ENCODE measurements at regions not wholly inside any gene's neighbourhood (a gene's known extent, or its start where the extent isn't known, plus 50 kb on each side); places are given as distances from the start of the nearest gene placed in this dataset.

DNA sequence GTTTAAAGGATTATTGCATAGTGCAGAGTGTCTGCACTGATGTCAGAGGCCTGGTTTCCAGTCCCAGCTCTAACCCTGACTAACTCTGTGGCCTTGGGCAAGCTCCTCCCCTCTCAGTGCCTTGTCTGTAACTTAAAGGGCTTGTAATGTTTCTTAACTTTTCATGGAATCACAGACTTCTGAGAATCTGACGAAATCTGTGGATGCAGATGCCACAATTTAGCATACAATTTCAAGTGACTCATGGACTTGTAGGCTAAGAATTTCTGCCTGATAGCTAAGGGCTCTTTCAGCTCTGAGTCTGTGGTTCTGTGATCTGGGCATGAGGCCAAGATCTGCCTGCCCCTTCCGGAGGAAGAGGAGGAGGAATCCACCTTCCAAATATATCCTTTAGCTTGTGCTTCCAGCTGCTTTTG lies 236.9 kb downstream of the AR start:
- TF ChIP-seq, protein P1, sequence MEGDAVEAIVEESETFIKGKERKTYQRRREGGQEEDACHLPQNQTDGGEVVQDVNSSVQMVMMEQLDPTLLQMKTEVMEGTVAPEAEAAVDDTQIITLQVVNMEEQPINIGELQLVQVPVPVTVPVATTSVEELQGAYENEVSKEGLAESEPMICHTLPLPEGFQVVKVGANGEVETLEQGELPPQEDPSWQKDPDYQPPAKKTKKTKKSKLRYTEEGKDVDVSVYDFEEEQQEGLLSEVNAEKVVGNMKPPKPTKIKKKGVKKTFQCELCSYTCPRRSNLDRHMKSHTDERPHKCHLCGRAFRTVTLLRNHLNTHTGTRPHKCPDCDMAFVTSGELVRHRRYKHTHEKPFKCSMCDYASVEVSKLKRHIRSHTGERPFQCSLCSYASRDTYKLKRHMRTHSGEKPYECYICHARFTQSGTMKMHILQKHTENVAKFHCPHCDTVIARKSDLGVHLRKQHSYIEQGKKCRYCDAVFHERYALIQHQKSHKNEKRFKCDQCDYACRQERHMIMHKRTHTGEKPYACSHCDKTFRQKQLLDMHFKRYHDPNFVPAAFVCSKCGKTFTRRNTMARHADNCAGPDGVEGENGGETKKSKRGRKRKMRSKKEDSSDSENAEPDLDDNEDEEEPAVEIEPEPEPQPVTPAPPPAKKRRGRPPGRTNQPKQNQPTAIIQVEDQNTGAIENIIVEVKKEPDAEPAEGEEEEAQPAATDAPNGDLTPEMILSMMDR (IDR thresholded peaks at IDR 0.05) = no peak
- TF ChIP-seq ZFX (IDR thresholded peaks at IDR 0.05; ENCODE audit: borderline replicate concordance) = no peak

Measured in 22Rv1 (cell line).